SKM-1 (cell line): ENCODE measurements at regions not wholly inside any gene's neighbourhood (a gene's known extent, or its start where the extent isn't known, plus 50 kb on each side); places are given as distances from the start of the nearest gene placed in this dataset.

Experiments used
- DNase-seq: peaks from one replicate; lab custom pipeline; 2025; ENCODE audit not compliant: unreplicated experiment; lab: John Stamatoyannopoulos, UW

- no peak for DNase-seq
These were observed 488.4 kb upstream of the PIK3C3 start for GRCh38 chr18:41466436-41467160.

GRCh38 chr18:41465386-41465785, 489.6 kb upstream of the PIK3C3 start:
- DNase-seq, result no peak

- no peak for DNase-seq
These were observed 490.8 kb upstream of the PIK3C3 start for GRCh38 chr18:41464278-41464677.

DNA sequence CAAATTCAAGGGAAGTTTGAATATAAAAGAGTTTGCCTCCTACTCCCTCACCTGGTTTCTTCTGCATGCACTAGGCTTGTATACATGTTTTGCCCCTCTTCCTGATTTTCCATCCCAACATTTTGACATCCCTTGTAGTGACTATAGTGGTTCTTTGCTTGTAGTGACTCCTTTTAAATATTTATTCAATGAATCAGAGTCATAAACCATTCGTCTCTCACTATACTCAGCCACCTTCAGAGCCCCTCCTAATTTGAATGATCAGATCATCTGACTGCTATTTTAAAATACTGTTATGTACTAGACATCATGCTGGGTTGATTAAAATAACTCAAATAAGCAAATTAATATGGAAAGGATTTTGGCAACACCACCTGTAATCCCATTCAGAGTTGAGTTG, 492.1 kb upstream of the PIK3C3 start:
- no peak for DNase-seq

- no peak for DNase-seq
These were observed 493.9 kb upstream of the PIK3C3 start for GRCh38 chr18:41461114-41461513.

DNA sequence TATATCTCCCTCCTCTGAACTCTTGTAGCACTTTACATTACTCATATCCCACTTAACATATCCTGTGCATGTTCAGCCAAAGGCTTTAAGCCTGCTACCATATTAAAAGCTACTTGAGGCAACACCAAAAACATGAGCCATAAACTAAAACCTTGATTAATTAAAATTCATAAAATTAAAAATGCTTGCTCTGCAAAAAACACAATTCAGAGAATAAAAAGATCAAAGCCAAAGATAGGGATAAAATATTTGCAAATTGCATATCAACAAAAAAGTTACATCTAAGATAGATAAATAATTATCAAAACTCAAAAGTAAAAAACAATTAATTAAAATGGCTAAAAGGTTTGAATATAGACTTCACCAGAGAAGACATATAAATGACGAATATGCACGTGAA, 495.4 kb upstream of the PIK3C3 start:
- DNase-seq, result no peak

DNA sequence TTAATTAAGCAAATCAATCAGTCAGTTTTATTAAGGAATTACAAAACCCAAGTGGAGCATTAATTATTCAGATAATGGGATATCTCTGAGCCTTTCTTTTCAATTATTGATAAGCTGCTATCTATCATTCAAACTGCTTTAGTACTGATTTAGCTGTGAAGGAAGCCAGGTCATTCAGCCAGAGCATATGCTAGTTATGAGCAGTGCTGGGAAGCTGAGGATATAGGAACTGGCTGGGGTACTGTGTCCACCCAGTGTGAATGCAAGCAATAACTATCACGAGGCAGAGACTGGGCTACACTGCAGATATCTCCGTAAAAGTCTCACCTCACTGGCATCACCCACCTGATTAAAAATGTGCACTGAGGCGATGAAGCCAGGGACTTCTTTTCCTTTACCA, 496.7 kb upstream of the PIK3C3 start:
- DNase-seq, result no peak

DNA sequence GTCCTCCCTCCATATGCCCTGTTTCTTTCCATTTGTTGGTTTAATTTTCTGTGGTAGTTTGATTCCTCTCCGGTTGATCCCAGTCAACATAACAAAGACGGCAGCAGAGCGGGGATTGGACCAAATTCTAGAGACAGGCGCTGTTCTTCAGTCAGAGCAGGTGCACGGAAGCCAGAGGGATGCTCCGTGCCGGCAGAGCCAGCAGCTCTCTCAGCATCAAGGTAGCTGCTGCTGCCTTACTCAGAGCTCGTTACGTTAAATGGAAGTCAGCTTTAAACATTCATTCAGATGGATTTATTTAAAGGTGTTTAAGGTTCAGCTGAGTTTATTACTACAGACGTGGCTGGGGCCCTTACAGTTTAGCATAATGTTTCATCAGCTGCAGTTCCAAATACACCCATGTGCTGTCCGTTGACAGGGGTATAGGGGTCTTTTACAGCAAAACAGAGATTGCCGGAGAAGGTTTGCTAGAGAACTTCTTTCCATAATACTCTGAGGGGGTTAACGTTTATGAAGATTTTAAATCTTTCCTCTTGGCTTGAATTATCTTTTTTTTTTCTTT, 497.2 kb upstream of the PIK3C3 start:
- DNase-seq, result no peak

DNA sequence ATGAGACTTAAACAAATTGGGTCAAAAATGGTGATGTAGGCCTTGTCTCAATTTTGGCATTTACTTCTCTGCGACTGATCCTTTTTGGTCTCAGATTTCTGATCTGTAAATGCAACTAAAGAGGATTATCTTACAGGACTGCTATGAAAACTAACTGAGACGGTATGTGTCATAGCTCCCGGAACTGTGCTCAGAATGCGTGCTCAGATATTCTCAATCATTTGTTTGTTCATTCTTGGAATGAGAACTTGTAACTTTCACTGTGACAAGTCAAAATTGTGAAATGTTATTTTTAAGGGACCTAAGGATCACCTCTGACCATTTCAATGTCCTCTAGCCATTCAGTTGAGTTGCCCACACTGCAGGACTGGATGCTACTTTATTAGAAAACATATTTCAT, 498.2 kb upstream of the PIK3C3 start:
- DNase-seq, result no peak

DNA sequence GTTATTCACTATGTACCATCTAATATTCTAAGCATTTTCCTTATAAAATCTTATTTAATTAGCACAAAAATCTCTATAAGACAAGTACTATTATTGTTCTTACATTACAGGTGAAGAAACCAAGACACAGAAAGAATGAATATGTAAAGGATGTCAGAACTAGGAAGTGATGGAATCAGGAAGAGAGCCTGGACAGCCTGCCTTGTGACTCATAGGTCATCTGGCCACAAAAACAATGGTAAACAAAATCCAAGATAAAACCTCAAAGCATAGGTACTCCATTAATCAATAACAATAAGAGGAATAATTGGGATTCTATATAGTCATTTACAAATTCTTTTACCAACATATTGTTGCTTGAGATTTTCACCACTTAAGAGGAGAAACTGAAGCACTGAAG, 505.4 kb upstream of the PIK3C3 start:
- no peak for DNase-seq

GRCh38 chr18:41444943-41445342, 510.1 kb upstream of the PIK3C3 start:
- no peak for DNase-seq

GRCh38 chr18:41436772-41437171, 518.3 kb upstream of the PIK3C3 start:
- no peak for DNase-seq

DNA sequence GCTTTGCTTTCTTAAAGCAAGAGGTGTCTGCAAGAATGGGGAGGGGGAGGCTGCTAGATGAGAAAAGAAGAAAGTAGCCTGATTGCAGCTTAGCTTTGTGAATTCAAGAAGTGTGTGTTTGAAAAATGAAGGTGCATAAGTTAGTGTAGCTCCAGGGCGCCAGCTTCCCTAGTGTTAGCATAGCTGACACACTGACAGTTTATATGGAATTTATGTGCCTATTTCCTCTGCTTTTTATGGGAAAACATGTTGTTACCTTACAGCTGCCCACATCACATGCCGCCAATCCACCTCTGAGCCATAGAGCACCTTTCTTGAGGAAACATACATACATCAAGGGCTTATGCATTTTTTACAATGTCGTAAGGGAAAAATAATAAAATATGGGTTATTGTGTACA, 536.4 kb upstream of the PIK3C3 start:
- DNase-seq, result no peak

- no peak for DNase-seq
These were observed 539.0 kb upstream of the PIK3C3 start for GRCh38 chr18:41416044-41416443.

DNA sequence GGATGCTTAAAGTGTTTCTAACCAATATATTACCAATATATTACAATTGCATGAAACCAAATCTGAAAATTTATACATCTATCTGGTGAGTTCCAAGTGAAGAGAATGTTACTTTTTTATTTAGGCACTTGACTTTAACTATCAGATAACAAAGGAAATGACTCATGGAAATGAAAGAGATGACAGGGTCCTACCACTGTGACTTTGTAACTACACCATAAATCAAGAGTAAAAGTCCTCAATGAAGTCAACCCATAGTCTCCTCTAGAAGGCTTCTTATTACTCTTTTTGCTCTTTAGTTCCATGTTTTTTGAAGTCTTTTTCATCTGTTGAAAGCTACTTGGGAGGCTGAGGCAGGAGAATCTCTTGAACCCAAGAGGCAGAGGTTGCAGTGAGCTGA, 545.0 kb upstream of the PIK3C3 start:
- DNase-seq, result no peak

GRCh38 chr18:41406834-41407233, 548.2 kb upstream of the PIK3C3 start:
- no peak for DNase-seq

DNA sequence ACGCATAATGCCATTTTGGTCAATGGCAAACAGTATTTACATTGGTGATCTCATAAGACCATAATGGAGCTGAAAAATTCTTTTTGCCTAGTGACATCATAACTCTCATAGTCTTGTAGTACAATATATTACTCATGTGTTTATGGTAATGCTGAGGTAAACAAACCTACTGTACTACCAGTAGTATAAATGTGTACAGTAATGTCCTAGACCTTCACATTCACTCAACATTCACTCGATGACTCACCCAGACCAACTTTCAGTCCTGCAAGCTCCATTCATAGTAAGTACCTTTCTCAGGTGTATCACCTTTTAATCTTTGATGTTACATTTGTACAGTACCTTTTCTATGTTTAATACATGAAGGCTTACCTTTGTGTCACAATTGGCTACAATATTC, 558.2 kb upstream of the PIK3C3 start:
- no peak for DNase-seq

- DNase-seq, result peak; percentile 16
These were observed 558.8 kb upstream of the PIK3C3 start for GRCh38 chr18:41396211-41396610.

DNA sequence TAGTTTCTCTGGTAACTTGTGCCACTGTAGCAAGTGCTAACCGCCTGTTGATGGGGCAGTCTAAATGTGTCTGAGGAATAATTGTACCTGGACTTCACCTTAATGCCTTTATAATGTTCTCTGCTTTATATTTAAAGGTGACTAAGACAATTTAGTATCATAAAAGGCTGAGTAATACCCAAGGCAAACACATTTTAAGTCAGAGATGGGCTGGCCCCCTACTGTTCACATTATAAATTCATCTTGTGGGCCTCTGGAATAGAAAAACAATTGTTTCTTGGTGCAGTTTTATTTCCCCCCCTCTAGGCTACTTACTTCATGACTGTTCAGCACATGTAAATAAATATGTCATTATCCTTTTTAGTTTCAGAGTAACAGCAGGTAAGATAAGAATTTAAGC, 559.3 kb upstream of the PIK3C3 start:
- DNase-seq, result no peak

- DNase-seq, result no peak
These were observed 563.1 kb upstream of the PIK3C3 start for GRCh38 chr18:41391616-41392595.

- DNase-seq, result no peak
These were observed 564.7 kb upstream of the PIK3C3 start for GRCh38 chr18:41390309-41390708.

GRCh38 chr18:41378598-41378997, 576.4 kb upstream of the PIK3C3 start:
- DNase-seq, result no peak
